ENCODE measurements at regions not wholly inside any gene's neighbourhood (a gene's known extent, or its start where the extent isn't known, plus 50 kb on each side); places are given as distances from the start of the nearest gene placed in this dataset.

- TF ChIP-seq BRCA1 (IDR thresholded peaks at IDR 0.05; ENCODE audit: low read depth, low read length), result no peak
- TF ChIP-seq ASH2L (IDR thresholded peaks at IDR 0.05; ENCODE audit: low read length), result no peak
- TF ChIP-seq SIX5 (IDR thresholded peaks at IDR 0.05; ENCODE audit: low read depth, low read length), result no peak
- no peak for TF ChIP-seq KDM1A (IDR thresholded peaks at IDR 0.05; ENCODE audit: borderline replicate concordance, low read length)
- TF ChIP-seq MAFK (IDR thresholded peaks at IDR 0.05; ENCODE audit: low read depth, low read length), result no peak
Measured at GRCh38 chr7:40979296-40979695, 723.6 kb downstream of the INHBA start (continued).
